Endothelial cell of umbilical vein (primary cell): ENCODE measurements at regions not wholly inside any gene's neighbourhood (a gene's known extent, or its start where the extent isn't known, plus 50 kb on each side); places are given as distances from the start of the nearest gene placed in this dataset.

Source experiments
- BruUV-seq: library from RNA; stranded (reverse); fragments of 400-500 nt; replicated peaks from 2 replicates; lab custom pipeline; 2021; lab: Mats Ljungman, UMichigan
- CTCF ChIA-PET: fragments of 300-600, 350-600 bp; sonication (Branson Sonifier 250); formaldehyde crosslinking; loops from one replicate; lab custom pipeline; 2021; ENCODE audit warnings: antibody characterized with exemption, inconsistent platforms; lab: Charles Lee
- POLR2A ChIA-PET: fragments of 300-600, 350-600 bp; sonication (Branson Sonifier 250); formaldehyde crosslinking; loops from one replicate; lab custom pipeline; 2021; ENCODE audit warnings: antibody characterized with exemption, inconsistent platforms; lab: Charles Lee
- DNase-seq: peaks from one replicate; pipeline ENCODE4 v3.0.0-alpha.2; 2011; ENCODE audit warnings: low read depth, low spot score
- FAIRE-seq: peaks from 2 replicates; lab custom pipeline; 2011; peaks lifted over from hg19 to GRCh38; lab: Jason Lieb, UNC
- H2AFZ ChIP-seq: 2 replicates; pipeline ENCODE4 v1.6.0; 2012; ENCODE audit warnings: low read depth, low read length, control low read depth, inconsistent platforms
- H3K27ac ChIP-seq: 2 replicates; pipeline ENCODE4 v1.5.1; 2011; ENCODE audit warnings: low read depth, mild to moderate bottlenecking, control low read depth, low read length, moderate library complexity; ENCODE audit not compliant: insufficient read depth
- H3K27me3 ChIP-seq, 2 experiments: 2 replicates each; pipeline versions ENCODE4 v1.6.0 to v1.6.1; 2011; ENCODE audit warnings: low read length in 2 of 2, mixed read lengths in 1 of 2; ENCODE audit not compliant: control insufficient read depth in 2 of 2, insufficient read depth in 2 of 2
- H3K36me3 ChIP-seq, 2 experiments: 2 replicates in 1 of 2; 3 replicates in 1 of 2; pipeline ENCODE4 v1.5.1; 2011; ENCODE audit warnings: low read length in 2 of 2, mild to moderate bottlenecking in 1 of 2, moderate library complexity in 1 of 2; ENCODE audit not compliant: control insufficient read depth in 2 of 2, insufficient read depth in 2 of 2; ENCODE audit errors: extremely low read depth in 1 of 2
- H3K4me1 ChIP-seq: 3 replicates; pipeline ENCODE4 v1.5.1; 2011; ENCODE audit warnings: mild to moderate bottlenecking, low read length; ENCODE audit not compliant: control insufficient read depth, insufficient read depth; ENCODE audit errors: extremely low read depth
- H3K4me2 ChIP-seq: 2 replicates; pipeline ENCODE4 v1.6.1; 2011; ENCODE audit warnings: low read length, control low read depth, mixed read lengths; ENCODE audit not compliant: insufficient read depth
- H3K4me3 ChIP-seq, 3 experiments: fragments of 200-600 bp in 1 of 3; sonication (generic), shearing (Covaris generic) in 1 of 3; replicated peaks in 1 of 3; 2 replicates each; pipeline ENCODE4 v1.5.1; 2011 to 2016; ENCODE audit warnings: control low read depth in 3 of 3, low read length in 3 of 3, mild to moderate bottlenecking in 2 of 3, inconsistent platforms in 1 of 3, low read depth in 1 of 3, moderate library complexity in 1 of 3; ENCODE audit not compliant: insufficient read depth in 1 of 3
- H3K79me2 ChIP-seq: 2 replicates; pipeline ENCODE4 v1.6.0; 2012; ENCODE audit warnings: low read length, inconsistent platforms; ENCODE audit not compliant: control insufficient read depth, insufficient read depth
- H3K9ac ChIP-seq: replicated peaks from 2 replicates; pipeline ENCODE3; 2011; ENCODE audit warnings: low read length, control low read depth; ENCODE audit not compliant: insufficient read depth; ENCODE audit errors: extremely low read depth
- H3K9me1 ChIP-seq: replicated peaks from 3 replicates; pipeline ENCODE4 v1.6.0; 2011; ENCODE audit warnings: mild to moderate bottlenecking, low read length; ENCODE audit not compliant: control insufficient read depth, insufficient read depth; ENCODE audit errors: extremely low read depth
- H3K9me3 ChIP-seq: replicated peaks from 2 replicates; pipeline ENCODE4 v1.5.1; 2012; ENCODE audit warnings: low read length, inconsistent platforms; ENCODE audit not compliant: control insufficient read depth, insufficient read depth
- H4K20me1 ChIP-seq: replicated peaks from 2 replicates; pipeline ENCODE3; 2011; ENCODE audit warnings: mild to moderate bottlenecking, low read length; ENCODE audit not compliant: control insufficient read depth, insufficient read depth; ENCODE audit errors: extremely low read depth
- EZH2 ChIP-seq: IDR thresholded peaks from 2 replicates; pipeline ENCODE4 v1.6.1; 2012; ENCODE audit warnings: borderline replicate concordance, low read depth, mild to moderate bottlenecking, moderate library complexity, low read length, inconsistent platforms; ENCODE audit not compliant: severe bottlenecking
- FOS ChIP-seq: IDR thresholded peaks from 2 replicates; pipeline ENCODE4 v1.6.1; 2011; ENCODE audit warnings: mild to moderate bottlenecking, low read length, moderate library complexity, borderline replicate concordance; ENCODE audit not compliant: insufficient read depth
- GATA2 ChIP-seq: IDR thresholded peaks from 2 replicates; pipeline ENCODE4 v1.7.0; 2011; ENCODE audit warnings: low read depth, mild to moderate bottlenecking, moderate library complexity, mixed read lengths, low read length; ENCODE audit not compliant: insufficient read length, insufficient read depth
- JUN ChIP-seq: IDR thresholded peaks from 2 replicates; pipeline ENCODE4 v1.6.1; 2011; ENCODE audit warnings: borderline replicate concordance, low read depth; ENCODE audit not compliant: insufficient read length, insufficient read depth
- MYC ChIP-seq: IDR thresholded peaks from one replicate; pipeline ENCODE4 v1.6.1; 2011; ENCODE audit warnings: mild to moderate bottlenecking, low read depth, low read length
- POLR2A ChIP-seq: IDR thresholded peaks from 2 replicates; pipeline ENCODE4 v1.6.1; 2012; ENCODE audit warnings: low read depth, mild to moderate bottlenecking, control low read depth, low read length
- dilution Hi-C: fragments of 300-500 bp; cut with MboI; formaldehyde crosslinking; loops from one replicate; pipeline ENCODE4 v1.15.0; 2019; ENCODE audit warnings: low sequenced_read_pairs; ENCODE audit not compliant: extremely low pct_ligation_motif_present
- intact Hi-C: fragments of 100-400 bp; cut with micrococcal nuclease; formaldehyde crosslinking; loops from one replicate; pipeline ENCODE4 v1.10.0; 2022
- TF ChIP-seq, protein P1 (sequence below), 2 donors: IDR thresholded peaks; 1 replicate in 1 of 2; 2 replicates in 1 of 2; pipeline ENCODE4 v1.5.1; 2011; ENCODE audit warnings: low read length in 2 of 2, mild to moderate bottlenecking in 2 of 2, moderate library complexity in 2 of 2, control low read depth in 1 of 2, inconsistent platforms in 1 of 2, low read depth in 1 of 2; ENCODE audit not compliant: insufficient read depth in 1 of 2; ENCODE audit errors: extremely low read depth in 1 of 2
- TF ChIP-seq, protein P2 (sequence below): IDR thresholded peaks from 2 replicates; pipeline ENCODE4 v1.6.1; 2011; ENCODE audit not compliant: insufficient read depth, insufficient read length

DNA sequence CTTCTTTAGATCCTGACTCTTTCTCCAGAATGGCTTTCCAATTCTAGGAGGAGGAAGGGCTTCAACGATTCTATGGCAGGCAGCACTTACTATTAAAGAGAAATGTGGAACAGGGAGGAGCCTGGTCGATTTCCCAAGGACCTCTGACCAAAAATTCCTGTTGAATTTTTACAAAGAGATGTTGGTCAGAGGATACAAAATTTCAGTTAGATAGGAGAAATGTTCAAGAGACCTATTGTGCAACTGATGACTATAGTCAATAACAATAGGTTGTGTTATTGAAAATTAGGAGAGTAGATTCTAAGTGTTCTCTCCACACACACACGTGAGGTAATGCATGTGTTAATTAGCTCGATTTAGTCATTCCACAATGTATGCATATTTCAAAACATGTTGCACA, 130.1 kb upstream of the TNFAIP3 start:
- Histone ChIP-seq H2AFZ (no peak overlapping the region), H3K4me2 (no peak overlapping the region), H3K79me2 (no peaks in the 10 kb centered on the region), H3K36me3 (no peaks in the 10 kb centered on the region), H3K9me1 (no peaks in the 10 kb centered on the region), H3K4me1 (peaks cover 5% of the 10 kb centered on the region), H3K9ac (no peak overlapping the region), H4K20me1 (no peaks in the 10 kb centered on the region), H3K4me3 (no peak overlapping the region), H3K9me3 (no peaks in the 10 kb centered on the region), H3K27ac (no peak overlapping the region), H3K27me3 (no peaks in the 10 kb centered on the region)
- no peak for FAIRE-seq
- TF ChIP-seq FOS: no peak
- TF ChIP-seq EZH2: no peak
- no peak for DNase-seq
- dilution Hi-C loops: loop anchor here (25.0 kb wide), 1 partner anchor 200 kb away; no protein-coding TSS in a partner anchor
- no TSS peak for BruUV-seq
- ChIA-PET POLR2A (no interaction called here), CTCF (interaction anchor here (0.8 kb wide), 1 partner anchor 10 kb away, joined by 3 read pairs; no protein-coding TSS in a partner anchor)
- intact Hi-C loops: no loop called here

DNA sequence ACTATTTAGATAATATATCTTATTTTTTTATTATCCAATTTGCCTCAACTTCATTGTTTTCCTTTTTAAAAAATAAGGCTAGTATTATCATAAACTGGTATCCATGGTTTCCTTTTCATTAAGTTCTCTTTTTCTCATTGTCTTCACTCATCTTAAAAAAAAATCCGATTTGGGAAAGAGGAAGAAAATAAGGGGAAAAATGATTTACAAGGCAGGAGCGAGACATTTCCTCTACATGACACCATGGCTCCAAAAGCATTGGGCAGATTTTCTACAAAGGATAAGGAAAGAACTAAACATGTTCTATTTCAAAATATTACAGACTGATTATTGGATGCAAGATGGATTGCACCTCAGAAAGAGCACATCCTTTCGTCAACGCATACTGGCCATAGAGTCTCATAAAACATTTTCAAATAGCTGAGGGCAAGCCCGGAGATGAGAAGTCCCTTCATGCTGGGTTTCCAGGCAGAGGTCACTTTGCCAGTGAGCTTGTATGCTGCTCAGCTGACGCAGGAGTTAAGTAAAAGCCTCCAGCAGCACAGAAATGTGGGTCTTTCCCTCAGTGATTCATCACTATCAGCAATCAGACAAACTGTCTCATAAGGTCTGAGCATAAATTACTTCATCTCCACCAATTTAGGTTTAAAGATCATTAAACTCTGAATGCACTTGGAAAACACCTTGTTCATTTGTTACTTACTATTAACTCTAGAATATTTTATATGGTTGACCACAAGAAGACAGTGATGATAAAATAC, 129.0 kb upstream of the TNFAIP3 start:
- Histone ChIP-seq H3K4me3 (no peak overlapping the region), H2AFZ (no peak overlapping the region), H3K4me2 (no peak overlapping the region), H3K79me2 (no peaks in the 10 kb centered on the region), H3K27me3 (no peaks in the 10 kb centered on the region), H3K9me3 (no peaks in the 10 kb centered on the region), H3K4me1 (no peaks in the 10 kb centered on the region), H3K27ac (no peak overlapping the region), H3K36me3 (no peaks in the 10 kb centered on the region), H3K9me1 (no peaks in the 10 kb centered on the region), H4K20me1 (no peaks in the 10 kb centered on the region), H3K9ac (no peak overlapping the region)
- ChIA-PET POLR2A (no interaction called here), CTCF (no interaction called here)
- TF ChIP-seq, protein P1, sequence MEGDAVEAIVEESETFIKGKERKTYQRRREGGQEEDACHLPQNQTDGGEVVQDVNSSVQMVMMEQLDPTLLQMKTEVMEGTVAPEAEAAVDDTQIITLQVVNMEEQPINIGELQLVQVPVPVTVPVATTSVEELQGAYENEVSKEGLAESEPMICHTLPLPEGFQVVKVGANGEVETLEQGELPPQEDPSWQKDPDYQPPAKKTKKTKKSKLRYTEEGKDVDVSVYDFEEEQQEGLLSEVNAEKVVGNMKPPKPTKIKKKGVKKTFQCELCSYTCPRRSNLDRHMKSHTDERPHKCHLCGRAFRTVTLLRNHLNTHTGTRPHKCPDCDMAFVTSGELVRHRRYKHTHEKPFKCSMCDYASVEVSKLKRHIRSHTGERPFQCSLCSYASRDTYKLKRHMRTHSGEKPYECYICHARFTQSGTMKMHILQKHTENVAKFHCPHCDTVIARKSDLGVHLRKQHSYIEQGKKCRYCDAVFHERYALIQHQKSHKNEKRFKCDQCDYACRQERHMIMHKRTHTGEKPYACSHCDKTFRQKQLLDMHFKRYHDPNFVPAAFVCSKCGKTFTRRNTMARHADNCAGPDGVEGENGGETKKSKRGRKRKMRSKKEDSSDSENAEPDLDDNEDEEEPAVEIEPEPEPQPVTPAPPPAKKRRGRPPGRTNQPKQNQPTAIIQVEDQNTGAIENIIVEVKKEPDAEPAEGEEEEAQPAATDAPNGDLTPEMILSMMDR (IDR thresholded peaks at IDR 0.05; ENCODE audit: extremely low read depth in 1 of 2, insufficient read depth in 1 of 2, low read depth in 1 of 2, low read length in 2 of 2): no peak
- TF ChIP-seq EZH2 (no peak), POLR2A (no peak), FOS (no peak), GATA2 (no peak), MYC (no peak), JUN (no peak)
- TF ChIP-seq, protein P2, sequence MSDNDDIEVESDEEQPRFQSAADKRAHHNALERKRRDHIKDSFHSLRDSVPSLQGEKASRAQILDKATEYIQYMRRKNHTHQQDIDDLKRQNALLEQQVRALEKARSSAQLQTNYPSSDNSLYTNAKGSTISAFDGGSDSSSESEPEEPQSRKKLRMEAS: no peak
- intact Hi-C loops (no loop called here), dilution Hi-C loops (loop anchor here (25.0 kb wide), 1 partner anchor 199 kb away; no protein-coding TSS in a partner anchor)
- no peak for DNase-seq
- FAIRE-seq: no peak
- BruUV-seq: no TSS peak
